Left ventricle myocardium inferior (tissue), 1 donor: ENCODE measurements at regions not wholly inside any gene's neighbourhood (a gene's known extent, or its start where the extent isn't known, plus 50 kb on each side); places are given as distances from the start of the nearest gene placed in this dataset.
"Not testable (repeated sequence)": the region's sequence is repeated elsewhere in the genome, so short reads cannot be mapped to it uniquely, and the experiment has no call there.

Experiments
- DNase-seq: peaks from one replicate; pipeline ENCODE4 v3.0.0-alpha.2; 2020
- H3K27ac ChIP-seq: fragments of 200-600 bp; replicated peaks from 2 replicates; pipeline ENCODE4 v1.8.0; 2021
- H3K27me3 ChIP-seq: fragments of 200-600 bp; 2 replicates; pipeline ENCODE4 v1.8.0; 2021; ENCODE audit warnings: low read depth
- H3K36me3 ChIP-seq: fragments of 200-600 bp; 2 replicates; pipeline ENCODE4 v1.8.0; 2021
- H3K4me1 ChIP-seq: fragments of 200-600 bp; 2 replicates; pipeline ENCODE4 v1.8.0; 2021
- H3K4me3 ChIP-seq: fragments of 200-600 bp; 2 replicates; pipeline ENCODE4 v1.8.0; 2021; ENCODE audit warnings: mild to moderate bottlenecking, moderate library complexity
- H3K9me3 ChIP-seq: fragments of 200-600 bp; replicated peaks from 2 replicates; pipeline ENCODE4 v1.8.0; 2021
- intact Hi-C: fragments of 100-400 bp; cut with micrococcal nuclease; formaldehyde crosslinking; loops from one replicate; pipeline ENCODE4 v1.11.0; 2022
- TF ChIP-seq, protein P1 (sequence below): fragments of 200-600 bp; IDR thresholded peaks from 2 replicates; pipeline ENCODE4 v1.8.0; 2021; ENCODE audit warnings: antibody characterized with exemption, mild to moderate bottlenecking, borderline replicate concordance
- donor health status: DM: no; HTN: yes; CAD: no; lungs with severe emphysema.

DNA sequence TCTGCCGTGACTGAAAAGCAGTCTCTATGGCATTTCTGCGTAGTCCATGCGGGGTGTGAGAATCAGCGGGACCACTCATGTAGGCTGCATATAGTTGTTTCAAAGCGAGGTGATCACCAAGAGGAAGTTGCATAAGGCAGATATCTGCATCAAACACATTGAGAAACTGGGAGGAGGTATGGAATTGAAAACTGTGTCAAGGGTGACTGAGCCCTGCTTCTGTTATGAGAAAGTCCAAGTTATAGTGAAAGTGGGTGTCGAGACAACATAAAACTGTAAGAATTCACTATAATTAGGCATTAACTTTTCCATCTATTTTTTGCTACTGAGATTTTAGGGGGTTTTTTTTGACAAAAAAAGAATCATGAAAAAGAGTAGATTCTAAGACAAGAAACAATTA is 109.3 kb downstream of the ZIC1 start:
- TF ChIP-seq, protein P1, sequence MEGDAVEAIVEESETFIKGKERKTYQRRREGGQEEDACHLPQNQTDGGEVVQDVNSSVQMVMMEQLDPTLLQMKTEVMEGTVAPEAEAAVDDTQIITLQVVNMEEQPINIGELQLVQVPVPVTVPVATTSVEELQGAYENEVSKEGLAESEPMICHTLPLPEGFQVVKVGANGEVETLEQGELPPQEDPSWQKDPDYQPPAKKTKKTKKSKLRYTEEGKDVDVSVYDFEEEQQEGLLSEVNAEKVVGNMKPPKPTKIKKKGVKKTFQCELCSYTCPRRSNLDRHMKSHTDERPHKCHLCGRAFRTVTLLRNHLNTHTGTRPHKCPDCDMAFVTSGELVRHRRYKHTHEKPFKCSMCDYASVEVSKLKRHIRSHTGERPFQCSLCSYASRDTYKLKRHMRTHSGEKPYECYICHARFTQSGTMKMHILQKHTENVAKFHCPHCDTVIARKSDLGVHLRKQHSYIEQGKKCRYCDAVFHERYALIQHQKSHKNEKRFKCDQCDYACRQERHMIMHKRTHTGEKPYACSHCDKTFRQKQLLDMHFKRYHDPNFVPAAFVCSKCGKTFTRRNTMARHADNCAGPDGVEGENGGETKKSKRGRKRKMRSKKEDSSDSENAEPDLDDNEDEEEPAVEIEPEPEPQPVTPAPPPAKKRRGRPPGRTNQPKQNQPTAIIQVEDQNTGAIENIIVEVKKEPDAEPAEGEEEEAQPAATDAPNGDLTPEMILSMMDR: no peak
- Histone ChIP-seq H3K27ac (no peak overlapping the region), H3K27me3 (no peaks in the 10 kb centered on the region), H3K4me1 (no peaks in the 10 kb centered on the region), H3K36me3 (no peaks in the 10 kb centered on the region), H3K4me3 (no peak overlapping the region), H3K9me3 (peaks cover under 1% of the 10 kb centered on the region)
- DNase-seq: no peak
- intact Hi-C loops: no loop called here

DNA sequence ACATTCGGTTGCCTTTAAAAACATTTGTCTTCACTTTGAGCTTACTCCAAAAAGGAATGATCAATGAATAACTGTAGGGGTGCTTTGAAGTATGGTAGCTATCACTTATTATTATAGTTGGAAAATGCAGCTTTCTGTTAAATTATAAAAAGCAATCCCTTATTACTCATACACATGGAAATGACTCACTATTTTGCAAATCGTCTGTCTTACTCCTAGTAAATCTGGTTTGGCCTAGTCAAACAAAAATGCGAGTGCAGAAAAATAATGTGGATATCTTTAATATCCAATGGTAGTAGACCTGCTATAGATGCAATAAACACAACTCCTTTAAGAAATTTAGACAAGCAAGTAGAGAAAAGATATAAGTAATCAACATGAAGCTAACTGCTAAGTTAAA is 112.5 kb downstream of the ZIC1 start:
- Histone ChIP-seq H3K4me3 (no peak overlapping the region), H3K36me3 (no peaks in the 10 kb centered on the region), H3K27me3 (no peaks in the 10 kb centered on the region), H3K4me1 (no peaks in the 10 kb centered on the region), H3K27ac (no peak overlapping the region), H3K9me3 (peaks cover 31% of the 10 kb centered on the region)
- DNase-seq: no peak
- intact Hi-C loops: no loop called here
- TF ChIP-seq, protein P1: no peak

DNA sequence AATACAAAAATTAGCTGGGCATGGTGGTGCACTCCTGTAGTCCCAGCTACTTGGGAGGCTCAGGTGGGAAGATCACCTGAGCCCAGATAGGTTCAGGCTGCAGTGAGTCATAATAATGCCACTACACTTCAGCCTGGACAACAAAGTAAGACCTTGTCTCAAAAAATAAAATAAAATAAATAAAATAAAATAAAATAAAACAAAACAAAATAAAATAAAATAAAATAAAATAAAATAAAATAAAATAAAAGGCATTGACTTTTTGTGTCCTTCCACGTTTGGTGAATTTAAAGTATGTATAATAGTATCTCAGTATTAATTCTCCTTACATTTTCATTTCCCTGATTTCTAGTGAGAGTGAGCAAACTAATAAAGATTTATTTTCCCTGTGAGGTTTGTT is 113.6 kb downstream of the ZIC1 start:
- H3K4me3 ChIP-seq, H3K36me3 ChIP-seq, H3K27ac ChIP-seq, H3K4me1 ChIP-seq, H3K27me3 ChIP-seq, intact Hi-C loops, DNase-seq: not testable (repeated sequence)
- peaks cover 42% of the 10 kb centered on the region for H3K9me3 ChIP-seq

DNA sequence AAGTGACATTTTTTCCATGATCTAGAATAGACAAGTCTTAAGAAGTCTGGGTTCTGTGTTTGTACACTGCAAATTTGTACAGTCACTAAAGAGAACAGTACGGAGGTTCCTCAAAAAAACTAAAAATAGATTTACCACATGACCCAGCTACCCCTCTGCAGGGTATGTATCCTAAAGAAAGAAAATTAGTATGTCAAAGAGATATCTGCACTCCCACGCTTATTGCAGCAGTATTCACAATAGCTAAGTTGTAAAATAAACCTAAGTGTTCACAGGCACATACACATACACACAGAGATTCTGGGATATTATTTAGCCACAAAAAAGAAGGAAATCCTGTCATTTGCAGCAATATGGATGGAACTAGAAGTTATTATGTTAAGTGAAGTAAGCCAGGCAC is 120.4 kb downstream of the ZIC1 start:
- Histone ChIP-seq H3K36me3 (no peaks in the 10 kb centered on the region), H3K4me1 (no peaks in the 10 kb centered on the region), H3K4me3 (no peak overlapping the region), H3K27me3 (no peaks in the 10 kb centered on the region), H3K27ac (no peak overlapping the region), H3K9me3 (peaks cover 32% of the 10 kb centered on the region)
- intact Hi-C loops: no loop called here
- TF ChIP-seq, protein P1: no peak
- no peak for DNase-seq

DNA sequence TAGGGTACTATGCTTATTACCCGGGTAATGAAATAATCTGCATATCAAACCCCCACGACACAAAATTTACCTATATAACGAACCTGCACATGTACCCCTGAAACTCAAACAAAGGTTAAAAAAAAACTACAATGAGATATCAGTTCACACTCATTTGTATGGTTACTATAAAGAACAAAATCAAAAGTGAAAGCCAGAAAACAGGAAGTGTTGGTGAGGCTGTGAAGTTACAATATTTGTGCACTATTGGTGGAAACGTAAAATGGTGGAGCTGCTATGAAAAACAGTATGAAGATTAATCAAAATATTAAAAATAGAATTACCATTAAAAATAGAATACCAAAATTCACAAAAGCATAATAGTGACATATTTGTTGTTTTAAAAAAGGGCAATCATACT is 128.9 kb downstream of the ZIC1 start:
- H3K9me3 ChIP-seq: peaks cover 41% of the 10 kb centered on the region
- TF ChIP-seq, protein P1: no peak
- no peak for DNase-seq
- H3K4me1 ChIP-seq: no peaks in the 10 kb centered on the region
- H3K27ac ChIP-seq: no peak overlapping the region
- intact Hi-C loops: no loop called here
- H3K27me3 ChIP-seq: no peaks in the 10 kb centered on the region
- no peaks in the 10 kb centered on the region for H3K36me3 ChIP-seq
- H3K4me3 ChIP-seq: no peak overlapping the region

DNA sequence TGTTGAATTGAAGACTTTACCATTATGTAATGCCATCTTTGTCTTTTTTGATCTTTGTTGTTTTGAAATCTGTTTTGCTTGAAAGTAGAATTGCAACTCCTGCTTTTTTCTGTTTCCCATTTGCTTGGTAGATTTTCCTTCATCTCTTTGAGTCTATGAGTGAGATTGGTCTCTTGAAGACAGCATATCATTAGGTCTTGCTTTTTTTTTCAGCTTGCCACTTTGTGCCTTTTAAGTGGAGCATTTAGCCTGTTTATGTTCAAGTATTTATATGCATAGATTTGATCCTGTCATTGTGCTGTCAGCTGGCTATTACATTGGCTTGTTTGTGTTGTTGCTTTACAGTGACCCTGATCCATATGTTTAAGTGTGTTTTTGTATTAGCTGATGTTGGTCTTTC is 131.8 kb downstream of the ZIC1 start:
- TF ChIP-seq, protein P1: no peak
- Histone ChIP-seq H3K27me3 (no peaks in the 10 kb centered on the region), H3K36me3 (no peaks in the 10 kb centered on the region), H3K4me3 (no peak overlapping the region), H3K9me3 (peaks cover 41% of the 10 kb centered on the region), H3K4me1 (no peaks in the 10 kb centered on the region), H3K27ac (no peak overlapping the region)
- no peak for DNase-seq
- intact Hi-C loops: no loop called here
